ENCODE measurements at regions not wholly inside any gene's neighbourhood (a gene's known extent, or its start where the extent isn't known, plus 50 kb on each side); places are given as distances from the start of the nearest gene placed in this dataset.
A peak's percentile ranks its signal among the peaks of the same experiment; 100 is the strongest.

DNA sequence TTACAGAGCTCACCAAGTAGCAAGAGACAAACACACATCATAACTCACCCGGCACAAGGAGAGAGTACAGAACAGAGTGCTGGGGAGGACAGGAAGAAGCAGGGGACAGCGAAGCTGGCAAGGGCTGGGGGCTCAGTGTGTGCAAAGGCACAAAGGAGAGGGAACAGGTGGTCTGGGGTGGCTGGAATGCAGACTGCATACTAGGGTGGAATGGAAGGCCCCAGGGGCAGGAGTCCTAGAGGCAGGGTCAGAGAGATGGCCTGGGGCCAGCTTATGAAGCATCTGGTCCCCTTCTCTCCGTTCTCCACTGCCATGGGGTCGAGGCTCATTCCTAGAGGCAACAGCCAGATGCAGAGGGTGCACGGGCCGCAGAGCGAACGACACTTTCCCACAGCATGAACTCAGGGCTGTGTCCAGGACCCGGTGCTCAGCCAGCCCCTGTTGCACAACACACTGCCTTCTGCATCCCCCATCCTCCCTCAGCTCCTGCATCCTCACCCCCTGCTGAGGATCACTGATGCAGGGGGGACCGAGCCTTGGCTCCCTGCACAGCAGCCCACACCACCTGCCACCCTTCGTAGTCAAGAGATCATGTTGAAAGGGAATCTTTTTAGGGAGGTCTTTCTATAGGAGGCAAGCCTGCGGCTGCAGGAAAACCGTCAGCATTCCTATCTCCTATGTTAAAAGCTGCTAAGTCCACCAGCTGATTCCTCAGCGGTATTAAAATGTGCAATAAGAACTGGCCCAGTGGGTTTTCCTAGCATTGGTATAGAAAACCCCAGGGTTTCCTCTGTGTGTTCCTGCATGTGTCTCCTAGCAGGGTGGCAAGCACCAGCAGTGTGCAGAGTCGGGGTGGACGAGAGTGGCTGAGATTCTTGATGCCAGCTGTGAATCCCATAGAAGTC lies 293.5 kb downstream of the UACA start:
- DNase-seq, result no peak

DNA sequence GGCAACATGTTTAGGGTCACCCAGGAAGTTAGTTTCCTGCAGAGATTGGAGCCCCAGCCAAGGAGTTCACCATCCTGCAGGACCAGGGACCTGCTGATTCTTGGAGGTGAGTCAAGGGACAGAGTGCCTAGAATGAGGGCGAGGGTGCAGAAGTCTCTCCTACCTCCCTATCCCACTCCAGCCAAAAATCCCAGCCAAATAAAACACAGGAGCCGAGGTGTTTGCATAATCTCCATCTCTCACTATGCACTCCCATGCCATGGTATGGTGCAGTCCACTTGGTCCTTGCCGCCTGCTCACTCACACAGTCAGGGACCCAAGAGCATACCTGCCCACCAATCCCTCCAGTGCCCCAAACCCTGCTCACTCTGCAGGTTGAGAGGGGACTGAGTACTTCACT lies 294.2 kb downstream of the UACA start:
- no peak for DNase-seq

DNA sequence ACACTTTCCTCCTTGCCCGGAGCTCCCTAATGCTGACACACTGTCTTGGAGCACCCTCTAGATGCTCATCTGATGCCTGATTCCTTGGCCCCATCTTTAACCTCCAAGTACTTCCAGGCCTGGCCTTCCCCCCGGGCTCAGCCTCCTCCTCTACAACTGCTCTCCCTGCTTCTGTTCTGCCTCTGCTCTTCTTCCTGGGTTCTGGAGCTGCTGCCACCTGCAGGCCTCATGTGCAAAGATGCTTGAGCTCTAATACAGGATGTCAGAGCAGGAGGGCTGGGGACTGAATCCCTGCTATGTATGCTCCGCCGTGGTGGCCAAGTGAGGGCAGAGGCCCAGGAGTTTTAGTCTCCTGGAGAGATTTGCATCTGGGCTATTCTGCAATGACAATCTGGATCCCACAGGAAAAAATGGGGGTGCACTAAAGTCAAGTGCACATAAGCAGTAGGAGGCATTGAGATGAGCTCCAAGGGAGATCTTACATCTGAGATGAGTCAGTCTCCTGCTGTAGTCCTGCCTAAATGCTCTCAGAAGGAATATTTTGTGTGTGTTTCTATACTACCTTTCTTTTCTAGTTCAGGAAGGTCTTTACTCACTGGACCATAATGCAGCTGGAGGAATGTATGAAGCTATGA lies 296.3 kb downstream of the UACA start:
- peak; percentile 11 for DNase-seq

DNA sequence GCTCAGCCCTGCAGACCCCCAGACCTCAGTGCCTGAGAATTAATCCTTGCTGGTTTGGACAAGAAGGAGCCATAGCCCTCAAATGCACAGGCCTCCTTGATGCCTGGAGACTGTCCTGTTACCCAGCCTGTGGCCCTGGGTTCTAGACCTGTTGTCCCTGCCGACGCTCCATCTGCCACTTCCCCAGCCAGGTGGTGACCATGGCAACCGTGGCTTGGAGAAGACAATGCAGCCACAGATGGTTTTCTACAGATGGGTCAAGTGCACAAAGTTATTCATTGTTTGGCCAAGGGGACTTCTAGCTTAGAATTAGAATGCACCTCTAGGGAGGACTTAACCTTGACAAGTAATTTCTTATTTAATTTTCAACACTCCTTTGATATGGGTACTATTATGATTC lies 297.1 kb downstream of the UACA start:
- DNase-seq, result no peak

DNA sequence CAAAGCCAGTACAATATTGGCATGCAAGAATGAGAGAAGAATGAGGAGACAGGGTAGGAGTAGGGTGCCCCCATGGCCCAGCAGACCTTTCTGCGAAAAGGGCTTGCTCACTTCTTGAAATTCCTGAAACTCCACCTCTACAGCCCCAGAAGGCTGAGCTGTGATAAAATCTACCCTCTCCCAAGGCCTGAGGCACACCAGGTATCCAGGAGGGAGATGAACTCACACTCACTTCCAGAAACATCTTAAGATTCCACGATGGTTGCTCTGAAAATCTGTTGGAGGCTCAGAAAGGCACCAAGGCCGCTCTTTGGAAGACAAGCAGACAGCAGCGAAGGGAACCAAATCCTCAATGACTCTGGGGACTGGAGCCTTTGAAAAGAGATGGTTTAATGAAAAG lies 297.5 kb downstream of the UACA start:
- DNase-seq, result no peak

DNA sequence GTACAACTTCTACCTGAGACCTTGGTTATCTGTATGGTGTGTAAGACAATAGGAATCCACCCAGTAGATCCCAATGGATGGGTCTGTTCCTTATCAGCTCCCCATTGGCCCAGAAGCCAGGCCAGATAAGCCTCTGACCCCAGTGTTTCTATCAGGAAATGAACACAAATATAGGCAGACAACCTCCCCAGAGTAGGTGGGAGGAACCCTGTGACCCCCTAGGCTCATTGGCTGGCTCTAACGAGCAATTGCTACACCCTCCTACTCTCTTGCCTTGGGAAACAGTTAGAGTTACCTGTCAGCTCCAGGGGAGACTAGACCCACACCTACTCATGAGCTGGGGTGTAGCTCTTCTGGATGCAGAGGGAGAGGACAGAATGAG lies 299.9 kb downstream of the UACA start:
- no peak for DNase-seq

DNA sequence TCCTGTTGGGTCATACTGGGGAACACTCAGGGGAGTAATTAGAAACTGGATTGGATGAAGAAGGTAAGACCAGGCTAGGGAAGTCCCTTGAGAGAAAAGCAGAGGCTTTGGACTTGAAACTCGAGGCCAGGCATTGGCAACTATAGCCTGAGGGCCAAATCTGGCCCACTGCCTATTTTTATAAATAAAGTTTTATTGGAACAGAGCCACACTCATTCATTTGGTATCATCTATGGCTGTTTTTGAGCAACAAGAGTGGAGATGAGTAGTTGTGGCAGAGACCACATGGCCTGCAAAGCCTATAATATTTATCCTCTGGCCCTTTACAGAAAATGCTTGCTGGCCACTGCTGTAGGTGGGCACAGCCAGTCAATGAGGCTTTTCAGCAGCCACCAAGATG lies 301.4 kb downstream of the UACA start:
- no peak for DNase-seq

DNA sequence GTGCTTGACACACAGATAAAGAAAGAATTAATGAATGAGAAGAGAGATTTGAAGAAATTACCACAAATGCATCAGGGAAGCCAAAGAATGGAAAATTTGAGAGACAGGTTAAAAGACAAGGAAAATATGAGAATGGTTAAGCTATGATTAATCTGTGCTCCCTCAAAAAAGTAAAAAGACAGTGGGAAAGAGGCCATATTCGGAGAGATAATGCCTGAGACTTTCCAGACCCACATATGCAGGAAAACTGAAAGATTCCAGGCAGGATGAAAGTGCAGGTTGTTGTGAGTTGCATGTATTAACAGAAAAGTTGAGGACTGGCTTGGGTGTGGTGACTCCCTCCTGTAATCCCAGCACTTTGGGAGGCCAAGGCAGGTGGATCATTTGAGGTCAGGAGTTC lies 302.3 kb downstream of the UACA start:
- DNase-seq, result no peak

DNA sequence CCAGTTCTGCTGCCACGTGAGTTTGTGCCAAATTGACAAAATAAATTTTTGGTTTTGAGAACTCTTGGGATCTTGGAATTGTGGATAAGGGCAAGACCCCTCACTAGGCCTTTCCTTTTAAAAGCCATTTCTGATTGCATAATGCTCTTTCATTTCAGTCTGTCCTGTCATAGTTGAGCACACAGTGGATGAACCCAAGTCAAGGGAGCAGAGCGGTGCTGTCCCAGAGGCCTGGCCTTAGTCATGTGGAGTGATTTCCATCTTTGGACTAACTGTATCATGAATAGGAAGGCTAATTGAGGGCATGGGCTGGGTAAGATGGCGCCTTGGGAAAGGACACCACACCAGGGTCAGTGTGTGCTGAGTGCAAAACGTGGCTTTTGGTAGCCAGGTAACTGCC lies 304.0 kb downstream of the UACA start:
- no peak for DNase-seq

DNA sequence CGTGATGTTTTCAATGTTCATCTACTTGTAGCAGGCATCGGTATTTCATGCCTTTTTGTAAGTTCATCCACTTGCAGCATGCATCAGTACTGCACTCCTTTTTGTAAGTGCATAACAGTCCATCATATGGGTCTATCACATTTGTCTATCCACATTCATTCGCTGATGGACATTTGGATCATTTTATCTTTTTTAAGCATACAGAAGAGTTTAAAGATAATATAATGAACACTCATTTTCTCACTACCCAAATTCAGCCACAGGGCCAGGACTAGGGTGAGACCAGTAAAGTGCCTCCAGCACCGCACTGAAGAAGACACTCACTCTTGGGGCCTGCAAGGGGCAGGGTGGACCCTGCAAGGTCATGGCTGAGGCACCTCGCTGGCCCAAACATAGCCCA lies 309.6 kb downstream of the UACA start:
- DNase-seq, result no peak

DNA sequence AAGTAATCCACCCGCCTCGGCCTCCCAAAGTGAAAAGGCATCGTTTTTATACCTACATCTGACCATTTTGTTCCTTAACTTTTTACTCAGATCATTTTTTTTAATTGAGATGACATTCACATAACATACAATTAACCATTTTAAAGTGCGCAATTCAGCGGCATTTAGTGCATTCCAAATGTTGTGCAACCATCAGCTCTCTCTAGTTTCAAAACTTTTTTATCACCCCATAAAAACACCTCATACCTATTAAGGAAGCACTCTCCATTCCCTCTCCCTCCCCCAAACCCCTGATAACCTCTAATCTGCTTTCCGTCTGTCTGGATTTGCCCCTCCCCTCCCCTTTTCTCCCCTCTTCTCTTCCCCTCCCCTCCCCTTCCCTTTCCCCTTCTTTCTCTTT lies 310.1 kb downstream of the UACA start:
- DNase-seq, result no peak

DNA sequence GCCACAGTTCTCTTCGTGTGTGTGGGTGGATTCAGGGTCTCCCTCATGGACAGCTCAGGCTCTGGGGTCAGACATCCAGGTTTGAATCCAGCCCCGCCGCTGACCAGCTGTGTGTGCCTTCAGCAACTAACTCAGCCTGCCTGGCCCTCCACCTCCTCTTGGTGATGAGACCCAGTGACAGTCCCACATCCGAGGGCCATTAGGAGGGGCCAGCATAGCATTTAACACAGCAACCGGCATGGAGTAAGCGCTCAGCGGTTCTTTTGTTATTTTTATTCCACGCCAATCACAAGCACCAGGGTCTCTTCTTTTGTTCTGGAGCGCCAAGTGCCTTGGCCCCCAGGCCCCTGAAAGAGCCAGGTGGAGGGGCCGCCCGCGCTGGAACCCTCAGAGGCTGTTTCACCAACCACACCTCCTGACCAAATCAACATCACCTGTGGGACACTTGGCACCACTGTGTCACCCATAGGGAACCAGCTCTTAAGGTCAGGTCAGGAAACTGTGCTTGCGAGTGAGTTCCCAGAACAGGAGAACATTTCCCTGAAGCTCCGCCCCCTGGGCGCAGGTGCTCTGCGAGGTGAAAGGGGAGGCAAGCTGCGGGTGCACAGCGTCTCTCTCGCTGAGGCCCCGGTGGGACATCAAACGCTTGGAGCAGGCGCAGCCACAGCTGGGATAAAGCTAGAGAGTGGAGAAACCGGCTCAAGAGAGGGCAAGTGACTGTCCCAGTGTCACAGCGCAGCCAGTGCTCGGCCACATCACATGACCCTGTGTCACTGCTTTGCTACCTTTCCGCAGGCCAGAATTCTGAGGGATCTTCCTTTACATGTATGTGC lies 311.3 kb downstream of the UACA start:
- DNase-seq, result no peak

DNA sequence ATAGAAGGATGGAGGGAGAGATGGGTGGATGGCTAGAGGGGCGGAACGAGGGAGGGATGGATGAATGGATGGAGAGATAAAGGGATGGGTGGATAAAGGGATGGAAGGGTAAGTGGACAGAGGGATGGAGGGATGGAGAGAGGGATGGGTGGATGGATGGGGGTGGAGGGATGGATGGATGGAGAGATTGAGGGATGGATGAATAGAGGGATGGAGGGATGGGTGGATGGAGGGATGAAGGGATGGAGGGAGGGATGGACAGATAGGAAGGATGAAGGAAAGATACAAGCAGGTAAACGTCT lies 313.3 kb downstream of the UACA start:
- DNase-seq, result no peak

DNA sequence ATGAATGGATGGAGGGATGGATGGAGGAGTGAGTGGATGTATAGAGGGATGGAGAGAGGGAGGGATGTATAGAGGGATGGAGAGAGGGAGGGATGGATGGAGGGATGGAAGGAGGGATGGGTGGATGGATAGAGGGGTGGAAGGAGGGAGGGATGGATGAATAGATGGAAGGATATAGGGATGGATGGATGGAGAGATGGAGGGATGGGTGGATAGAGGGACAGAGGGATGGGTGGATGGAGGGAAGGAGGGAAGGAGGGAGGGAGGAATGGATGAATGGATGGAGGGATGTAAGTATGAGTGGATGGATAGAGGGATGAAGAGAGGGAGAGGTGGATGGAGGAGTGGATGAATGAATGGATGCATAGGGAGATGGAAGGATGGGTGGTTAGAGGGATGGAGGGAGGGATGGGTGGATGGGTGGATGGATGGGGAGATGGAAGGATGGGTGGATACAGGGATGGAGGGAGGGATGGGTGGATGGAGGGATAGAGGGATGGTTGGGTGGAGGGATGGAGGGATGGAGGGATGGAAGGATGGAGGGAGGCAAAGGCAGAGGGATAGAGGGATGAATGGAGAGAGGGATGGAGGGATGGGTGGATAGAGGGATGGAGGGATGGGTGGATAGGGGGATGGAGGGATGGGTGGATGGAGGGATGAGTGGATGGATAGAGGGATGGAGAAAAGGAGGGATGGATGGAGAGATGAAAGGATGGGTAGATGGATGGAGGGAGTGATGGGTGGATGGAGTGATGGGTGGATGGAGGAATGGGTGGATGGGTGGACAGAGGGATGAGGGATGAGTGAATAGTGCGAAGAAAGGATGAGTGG lies 313.8 kb downstream of the UACA start:
- no peak for DNase-seq

DNA sequence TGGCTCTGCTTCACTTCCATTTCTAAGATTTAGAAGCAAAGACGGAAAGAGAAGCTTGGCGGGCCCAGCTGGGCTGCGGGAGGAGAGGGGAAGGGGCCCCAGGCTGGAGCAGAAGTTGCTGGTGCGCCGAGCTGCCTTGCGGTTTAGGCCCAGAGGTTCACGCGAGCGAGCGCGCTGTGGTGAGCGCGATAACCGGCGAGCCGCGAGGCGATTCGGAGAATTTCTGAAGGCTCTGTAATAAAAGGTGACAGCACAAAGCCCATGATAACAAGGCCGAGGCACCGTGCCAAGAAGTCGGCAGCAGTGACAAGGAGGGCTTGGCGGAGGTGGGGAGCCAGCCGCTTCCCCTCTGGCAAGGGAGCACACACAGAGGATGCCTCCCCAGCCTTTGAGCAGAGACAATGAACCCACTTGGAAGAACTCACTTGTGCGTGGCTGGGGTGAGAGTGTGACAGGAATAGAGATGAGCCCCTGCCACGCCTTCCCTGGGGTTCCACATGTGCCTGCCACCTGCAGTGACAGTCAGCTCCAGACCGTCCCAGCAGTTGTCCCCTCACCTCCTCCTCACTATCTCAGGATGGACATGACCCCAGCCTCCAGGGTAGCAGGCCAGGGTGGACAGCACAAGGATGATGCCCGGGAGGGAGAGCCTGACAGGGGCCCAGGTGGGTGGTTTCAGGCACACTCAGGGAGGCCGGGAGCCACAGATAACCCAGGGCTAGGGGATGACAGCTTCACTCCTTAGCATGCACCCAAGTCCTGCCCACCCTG lies 315.2 kb downstream of the UACA start:
- DNase-seq, result no peak

DNA sequence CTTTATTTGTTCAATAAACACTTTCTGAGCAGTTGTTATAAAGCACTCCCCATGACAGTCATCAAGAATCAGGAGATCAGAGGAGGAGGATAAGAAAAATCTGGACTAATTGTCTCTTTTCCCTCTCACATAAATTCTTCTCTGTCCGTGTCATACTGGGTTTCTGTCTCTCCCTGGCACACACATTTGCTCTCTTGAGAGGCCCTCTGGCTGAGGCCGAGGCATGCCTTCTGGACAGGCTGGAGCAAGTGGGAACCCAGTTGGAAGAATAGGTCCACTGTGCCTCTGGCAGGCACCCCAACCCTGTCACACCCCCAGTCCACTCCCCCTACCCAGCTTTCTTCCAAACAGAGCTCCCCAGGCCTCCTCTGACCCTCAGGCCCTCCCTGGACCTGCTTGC lies 315.8 kb downstream of the UACA start:
- DNase-seq, result no peak

DNA sequence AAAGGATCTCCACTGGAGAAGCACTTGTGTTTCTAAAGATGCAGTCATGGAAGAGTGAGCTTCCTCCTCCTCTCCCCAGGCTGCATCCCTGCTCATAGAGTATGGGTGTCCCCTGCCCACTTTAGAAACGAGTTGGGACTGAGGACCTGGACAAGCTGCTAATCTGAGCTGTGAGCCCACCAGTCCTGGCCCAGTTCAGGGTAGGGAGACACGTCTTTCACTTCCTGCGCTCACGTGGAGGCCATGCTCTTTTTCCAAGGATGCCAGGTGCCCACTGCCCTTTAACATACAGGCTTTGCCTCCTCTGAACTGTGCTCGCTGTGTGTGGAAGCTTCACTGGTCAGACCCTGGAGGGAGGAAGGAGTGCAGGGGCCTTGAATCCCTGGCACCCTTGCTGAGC lies 316.3 kb downstream of the UACA start:
- DNase-seq, result no peak

DNA sequence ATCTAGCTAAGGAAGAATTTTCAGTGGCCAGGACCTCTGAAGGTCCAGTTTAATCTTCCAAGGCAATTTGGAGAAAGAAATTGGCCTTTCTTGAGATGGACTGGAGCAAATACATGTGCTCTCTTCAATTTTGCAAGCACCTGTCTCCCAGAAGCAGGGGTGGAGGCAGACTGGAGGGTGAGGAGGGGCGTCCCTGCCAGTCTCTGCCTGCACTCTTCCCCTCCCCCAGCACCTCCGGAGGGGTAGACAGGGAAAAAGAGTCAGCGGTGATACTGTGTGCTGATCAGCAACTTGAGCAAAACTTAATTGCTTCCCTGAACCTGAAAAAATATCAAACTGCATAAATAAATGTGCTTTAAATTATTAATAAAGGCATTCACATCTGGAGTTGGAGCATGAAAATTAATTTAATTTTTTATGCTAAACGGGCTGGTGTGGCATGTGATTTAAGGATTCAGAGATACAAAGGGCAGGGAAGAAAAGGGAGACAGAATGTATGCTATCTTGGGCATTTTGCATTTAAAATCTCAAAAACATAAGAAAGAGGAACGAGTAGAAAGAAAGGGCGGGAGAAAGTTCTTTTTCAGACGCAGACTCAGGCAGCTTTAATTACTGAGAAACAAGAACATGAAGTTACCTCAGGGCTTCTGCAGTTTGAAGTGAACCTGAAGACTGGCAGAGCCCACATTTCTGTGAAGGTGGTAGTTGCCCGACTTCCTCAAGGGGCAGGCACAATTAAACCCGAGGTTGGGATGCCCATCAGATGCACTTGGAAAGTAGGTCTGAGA lies 319.7 kb downstream of the UACA start:
- DNase-seq, result no peak

DNA sequence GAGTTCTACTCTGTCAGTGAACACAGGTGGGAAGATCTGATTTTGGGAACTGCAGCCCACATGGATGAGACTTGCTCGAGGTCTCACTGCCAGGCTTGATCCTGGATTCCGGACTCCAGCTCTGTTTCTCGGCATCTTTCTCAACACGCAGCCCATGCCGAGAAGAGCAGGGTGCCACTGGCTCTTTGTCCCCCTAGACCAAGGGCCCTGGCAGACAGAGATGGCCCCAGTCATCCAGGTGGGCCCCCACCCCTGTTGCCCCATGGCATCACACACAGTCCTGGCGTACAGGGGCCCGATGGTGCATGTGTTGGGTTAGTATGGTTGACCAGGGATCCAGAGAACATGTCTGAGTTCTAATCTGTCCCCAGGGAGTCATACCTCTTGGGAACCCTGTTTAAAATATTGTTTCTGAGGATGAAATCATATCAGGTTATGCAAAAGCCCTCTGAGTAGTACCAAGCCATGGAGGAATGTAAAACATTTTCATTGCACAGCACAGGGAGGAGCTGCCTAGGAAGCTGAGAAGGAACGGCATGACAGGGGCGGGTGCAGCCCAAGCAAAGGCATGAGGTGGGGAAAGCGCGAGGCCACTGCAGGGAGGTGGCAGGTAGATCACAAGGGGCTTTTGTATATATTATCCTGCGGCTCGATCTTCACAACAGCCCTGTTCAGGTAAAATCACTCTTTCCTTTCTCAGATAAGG lies 320.6 kb downstream of the UACA start:
- DNase-seq, result no peak

DNA sequence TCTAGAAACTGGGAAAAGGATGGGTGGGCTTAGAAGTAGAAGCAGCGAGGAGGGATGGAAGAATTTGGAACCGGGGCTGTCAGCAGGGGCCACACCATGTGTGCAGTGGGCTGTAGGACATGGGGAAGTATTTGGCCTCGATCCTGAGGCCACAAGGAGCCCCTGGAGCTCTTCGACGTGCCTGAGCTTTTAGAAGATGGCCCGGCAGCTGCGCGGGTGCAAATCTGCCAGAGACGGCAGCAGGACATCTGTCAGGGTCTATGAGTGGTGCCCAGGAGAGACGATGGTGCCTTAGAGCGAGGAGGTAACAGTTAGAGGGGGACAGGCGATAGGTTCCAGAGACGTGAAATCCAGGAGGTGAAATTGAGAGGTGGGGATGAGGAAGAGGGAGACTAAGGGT lies 321.1 kb downstream of the UACA start:
- no peak for DNase-seq
